GM21717 (cell line): ENCODE measurements at regions not wholly inside any gene's neighbourhood (a gene's known extent, or its start where the extent isn't known, plus 50 kb on each side); places are given as distances from the start of the nearest gene placed in this dataset.

ENCODE experiments used
- ATAC-seq: cut with Tn5 transposase; IDR thresholded peaks from one replicate; pipeline ENCODE4 v1.9.1; 2021; ENCODE audit warnings: mild to moderate bottlenecking, moderate library complexity; ENCODE audit not compliant: unreplicated experiment

GRCh38 chr18:62665188-62665587, 50.2 kb upstream of the PHLPP1 start:
- no peak for ATAC-seq
